Osteocyte (in vitro differentiated cells): ENCODE measurements at regions not wholly inside any gene's neighbourhood (a gene's known extent, or its start where the extent isn't known, plus 50 kb on each side); places are given as distances from the start of the nearest gene placed in this dataset.

Experiments
- DNase-seq: peaks from one replicate; pipeline ENCODE4 v3.0.0; 2021; ENCODE audit warnings: mixed read lengths; ENCODE audit not compliant: unreplicated experiment; ENCODE audit errors: extremely low spot score
- H3K27ac Mint-ChIP-seq: one replicate; pipeline ENCODE4 v1.8.0; 2021; ENCODE audit warnings: mild to moderate bottlenecking, mixed read lengths; ENCODE audit not compliant: unreplicated experiment
- H3K27me3 Mint-ChIP-seq: one replicate; pipeline ENCODE4 v1.8.0; 2021; ENCODE audit warnings: mixed read lengths; ENCODE audit not compliant: unreplicated experiment
- H3K36me3 Mint-ChIP-seq: one replicate; pipeline ENCODE4 v1.8.0; 2021; ENCODE audit warnings: mixed read lengths; ENCODE audit not compliant: unreplicated experiment
- H3K4me1 Mint-ChIP-seq: one replicate; pipeline ENCODE4 v1.8.0; 2021; ENCODE audit warnings: mixed read lengths; ENCODE audit not compliant: unreplicated experiment
- H3K4me3 Mint-ChIP-seq: one replicate; pipeline ENCODE4 v1.8.0; 2021; ENCODE audit warnings: mild to moderate bottlenecking, moderate library complexity, mixed read lengths; ENCODE audit not compliant: unreplicated experiment
- H3K9me3 Mint-ChIP-seq: one replicate; pipeline ENCODE4 v1.8.0; 2021; ENCODE audit warnings: mixed read lengths; ENCODE audit not compliant: unreplicated experiment
- TF ChIP-seq, protein P1 (sequence below): fragments of 200-600 bp; sonication (generic); IDR thresholded peaks from 2 replicates; pipeline ENCODE4 v1.5.0; 2021; ENCODE audit warnings: antibody characterized with exemption, mild to moderate bottlenecking, moderate library complexity

GRCh38 chr18:72324677-72325076 lies 219.5 kb downstream of the CBLN2 start:
- H3K27me3 Mint-ChIP-seq = no peaks in the 10 kb centered on the region
- no peak overlapping the region for H3K4me3 Mint-ChIP-seq
- TF ChIP-seq, protein P1, sequence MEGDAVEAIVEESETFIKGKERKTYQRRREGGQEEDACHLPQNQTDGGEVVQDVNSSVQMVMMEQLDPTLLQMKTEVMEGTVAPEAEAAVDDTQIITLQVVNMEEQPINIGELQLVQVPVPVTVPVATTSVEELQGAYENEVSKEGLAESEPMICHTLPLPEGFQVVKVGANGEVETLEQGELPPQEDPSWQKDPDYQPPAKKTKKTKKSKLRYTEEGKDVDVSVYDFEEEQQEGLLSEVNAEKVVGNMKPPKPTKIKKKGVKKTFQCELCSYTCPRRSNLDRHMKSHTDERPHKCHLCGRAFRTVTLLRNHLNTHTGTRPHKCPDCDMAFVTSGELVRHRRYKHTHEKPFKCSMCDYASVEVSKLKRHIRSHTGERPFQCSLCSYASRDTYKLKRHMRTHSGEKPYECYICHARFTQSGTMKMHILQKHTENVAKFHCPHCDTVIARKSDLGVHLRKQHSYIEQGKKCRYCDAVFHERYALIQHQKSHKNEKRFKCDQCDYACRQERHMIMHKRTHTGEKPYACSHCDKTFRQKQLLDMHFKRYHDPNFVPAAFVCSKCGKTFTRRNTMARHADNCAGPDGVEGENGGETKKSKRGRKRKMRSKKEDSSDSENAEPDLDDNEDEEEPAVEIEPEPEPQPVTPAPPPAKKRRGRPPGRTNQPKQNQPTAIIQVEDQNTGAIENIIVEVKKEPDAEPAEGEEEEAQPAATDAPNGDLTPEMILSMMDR = no peak
- no peak for DNase-seq
- H3K36me3 Mint-ChIP-seq = no peaks in the 10 kb centered on the region
- no peaks in the 10 kb centered on the region for H3K4me1 Mint-ChIP-seq
- no peak overlapping the region for H3K27ac Mint-ChIP-seq
- H3K9me3 Mint-ChIP-seq = no peaks in the 10 kb centered on the region

- Mint-ChIP-seq H3K27ac (no peak overlapping the region), H3K4me3 (no peak overlapping the region), H3K36me3 (no peaks in the 10 kb centered on the region), H3K27me3 (no peaks in the 10 kb centered on the region), H3K4me1 (no peaks in the 10 kb centered on the region), H3K9me3 (peaks cover 9% of the 10 kb centered on the region)
- no peak for DNase-seq
- TF ChIP-seq, protein P1 = no peak
Observed at GRCh38 chr18:72316497-72316896, 227.6 kb downstream of the CBLN2 start.

DNA sequence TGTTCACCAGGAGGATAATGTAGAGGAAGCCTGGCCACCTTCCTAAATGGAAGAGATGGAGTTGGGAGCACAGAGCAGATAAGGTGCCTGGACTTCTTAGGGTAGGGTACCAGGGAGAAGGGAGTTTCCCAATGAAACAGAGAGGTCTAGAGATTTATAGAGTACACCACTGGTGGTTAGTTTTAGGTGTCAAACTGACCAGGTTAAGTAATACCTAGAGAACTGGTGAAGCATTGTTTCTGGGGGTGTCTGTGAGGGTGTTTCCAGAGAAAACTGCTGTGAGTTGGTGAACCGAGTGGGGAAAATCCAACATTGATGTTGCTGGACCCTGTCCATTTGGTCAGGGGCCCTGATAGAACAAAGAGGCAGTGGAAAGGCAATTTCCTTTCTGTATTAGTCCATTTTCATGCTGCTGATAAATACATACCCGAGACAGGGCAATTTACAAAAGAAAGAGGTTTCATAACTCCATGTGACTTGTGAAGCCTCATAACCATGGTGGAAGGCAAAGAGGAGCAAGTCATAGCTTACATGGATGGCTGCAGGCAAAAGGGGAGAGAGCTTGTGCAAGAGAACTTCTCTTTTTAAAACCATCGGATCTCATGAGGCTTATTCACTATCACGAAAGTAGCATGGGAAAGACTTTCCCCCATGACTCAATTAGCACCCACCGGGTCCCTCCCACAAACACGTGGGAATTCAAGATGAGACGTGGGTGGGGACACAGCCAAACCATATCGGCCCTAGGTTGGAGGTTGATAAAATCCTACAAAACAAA lies 260.8 kb downstream of the CBLN2 start:
- no peaks in the 10 kb centered on the region for H3K4me1 Mint-ChIP-seq
- TF ChIP-seq, protein P1 = no peak
- H3K36me3 Mint-ChIP-seq = no peaks in the 10 kb centered on the region
- peaks cover 5% of the 10 kb centered on the region for H3K9me3 Mint-ChIP-seq
- no peak overlapping the region for H3K4me3 Mint-ChIP-seq
- H3K27me3 Mint-ChIP-seq = no peaks in the 10 kb centered on the region
- H3K27ac Mint-ChIP-seq = no peak overlapping the region
- DNase-seq = no peak

- no peak overlapping the region for H3K4me3 Mint-ChIP-seq
- H3K9me3 Mint-ChIP-seq = peaks cover 30% of the 10 kb centered on the region
- no peak overlapping the region for H3K27ac Mint-ChIP-seq
- H3K36me3 Mint-ChIP-seq = no peaks in the 10 kb centered on the region
- no peaks in the 10 kb centered on the region for H3K4me1 Mint-ChIP-seq
- no peak for DNase-seq
- no peaks in the 10 kb centered on the region for H3K27me3 Mint-ChIP-seq
- TF ChIP-seq, protein P1 = no peak
Observed at GRCh38 chr18:72273025-72273424, 271.1 kb downstream of the CBLN2 start.

DNA sequence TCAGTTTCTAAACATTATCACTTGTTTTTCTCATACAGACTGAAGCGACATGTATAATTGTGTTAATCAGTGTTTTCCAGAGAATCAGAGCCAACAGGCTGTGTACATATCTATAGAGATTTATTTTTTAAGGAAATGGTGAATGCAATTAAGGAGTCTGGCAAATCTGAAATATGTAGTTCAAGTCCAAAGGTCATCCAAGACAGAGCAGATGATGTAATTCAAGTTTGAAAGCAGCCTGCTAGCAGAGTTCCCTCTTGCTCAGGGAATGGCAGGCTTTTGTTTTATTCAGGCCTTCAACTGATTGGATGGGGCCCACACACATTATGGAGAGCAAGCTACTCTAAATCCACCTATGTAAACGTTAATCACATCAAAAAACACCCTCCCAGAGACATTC lies 282.6 kb downstream of the CBLN2 start:
- DNase-seq = no peak
- H3K9me3 Mint-ChIP-seq = no peaks in the 10 kb centered on the region
- no peaks in the 10 kb centered on the region for H3K4me1 Mint-ChIP-seq
- H3K4me3 Mint-ChIP-seq = no peak overlapping the region
- no peaks in the 10 kb centered on the region for H3K27me3 Mint-ChIP-seq
- H3K36me3 Mint-ChIP-seq = no peaks in the 10 kb centered on the region
- TF ChIP-seq, protein P1 = no peak
- H3K27ac Mint-ChIP-seq = no peak overlapping the region
